KMS-11 (cell line): ENCODE measurements at regions not wholly inside any gene's neighbourhood (a gene's known extent, or its start where the extent isn't known, plus 50 kb on each side); places are given as distances from the start of the nearest gene placed in this dataset.
"Not testable (repeated sequence)": the region's sequence is repeated elsewhere in the genome, so short reads cannot be mapped to it uniquely, and the experiment has no call there.

ENCODE experiments used
- H2AFZ ChIP-seq: fragments of 200-600 bp; sonication (generic); 2 replicates; pipeline ENCODE4 v1.6.1; 2016; ENCODE audit warnings: antibody characterized with exemption, mixed run types, low read depth
- H3K27ac ChIP-seq: fragments of 200-600 bp; sonication (generic); 2 replicates; pipeline ENCODE4 v1.6.1; 2016; ENCODE audit warnings: mild to moderate bottlenecking, mixed run types
- H3K27me3 ChIP-seq: fragments of 200-600 bp; sonication (generic); 2 replicates; pipeline ENCODE4 v1.6.1; 2017; ENCODE audit warnings: mild to moderate bottlenecking, low read depth, mixed run types, moderate library complexity; ENCODE audit not compliant: insufficient read depth
- H3K36me3 ChIP-seq: fragments of 200-600 bp; sonication (generic); 2 replicates; pipeline ENCODE4 v1.6.1; 2017; ENCODE audit warnings: mild to moderate bottlenecking, mixed run types; ENCODE audit not compliant: insufficient read depth
- H3K4me1 ChIP-seq: fragments of 200-600 bp; sonication (generic); 2 replicates; pipeline ENCODE4 v1.6.1; 2016; ENCODE audit warnings: mild to moderate bottlenecking, low read depth, mixed run types; ENCODE audit not compliant: poor library complexity, severe bottlenecking
- H3K4me2 ChIP-seq: fragments of 200-600 bp; sonication (generic); 2 replicates; pipeline ENCODE4 v1.7.0; 2016; ENCODE audit warnings: mild to moderate bottlenecking, mixed run types
- H3K4me3 ChIP-seq: fragments of 200-600 bp; sonication (generic); IDR thresholded peaks from 2 replicates; pipeline ENCODE4 v1.6.1; 2017; ENCODE audit warnings: low read depth, low read length, mixed read lengths; ENCODE audit not compliant: insufficient read depth
- H3K79me2 ChIP-seq: fragments of 200-600 bp; sonication (generic); 2 replicates; pipeline ENCODE4 v1.6.1; 2016; ENCODE audit warnings: low read depth, mixed run types; ENCODE audit not compliant: insufficient read depth
- H3K9ac ChIP-seq: fragments of 200-600 bp; sonication (generic); 2 replicates; pipeline ENCODE4 v1.6.1; 2016; ENCODE audit warnings: mild to moderate bottlenecking, mixed run types
- H4K20me1 ChIP-seq: fragments of 200-600 bp; sonication (generic); 2 replicates; pipeline ENCODE4 v1.6.1; 2016; ENCODE audit warnings: mild to moderate bottlenecking, mixed run types; ENCODE audit not compliant: insufficient read depth
- CTCF ChIP-seq: fragments of 200-600 bp; sonication (generic); conservative IDR thresholded peaks from 2 replicates; pipeline ENCODE4 v1.6.1; 2017; ENCODE audit warnings: low read depth, mild to moderate bottlenecking, antibody characterized with exemption, low read length, moderate library complexity, mixed read lengths

- Histone ChIP-seq H3K79me2 (no peaks in the 10 kb centered on the region), H3K27ac (no peak overlapping the region), H3K4me1 (no peaks in the 10 kb centered on the region), H2AFZ (no peak overlapping the region), H3K9ac (no peak overlapping the region), H4K20me1 (no peaks in the 10 kb centered on the region), H3K36me3 (no peaks in the 10 kb centered on the region), H3K4me3 (no peak overlapping the region), H3K4me2 (no peak overlapping the region), H3K27me3 (no peaks in the 10 kb centered on the region)
- TF ChIP-seq CTCF: no peak
Measured at GRCh38 chrX:110915570-110915969, 120.0 kb upstream of the CHRDL1 start.

- Histone ChIP-seq H3K27ac (no peak overlapping the region), H4K20me1 (no peaks in the 10 kb centered on the region), H3K9ac (no peak overlapping the region), H2AFZ (no peak overlapping the region), H3K4me1 (no peaks in the 10 kb centered on the region), H3K27me3 (no peaks in the 10 kb centered on the region), H3K36me3 (no peaks in the 10 kb centered on the region), H3K4me2 (no peak overlapping the region), H3K4me3 (no peak overlapping the region), H3K79me2 (no peaks in the 10 kb centered on the region)
- TF ChIP-seq CTCF: no peak
Measured at GRCh38 chrX:110915111-110915510, 119.5 kb upstream of the CHRDL1 start.

- Histone ChIP-seq H2AFZ (no peak overlapping the region), H4K20me1 (no peaks in the 10 kb centered on the region), H3K4me1 (no peaks in the 10 kb centered on the region), H3K36me3 (no peaks in the 10 kb centered on the region), H3K27me3 (no peaks in the 10 kb centered on the region), H3K27ac (no peak overlapping the region), H3K9ac (no peak overlapping the region), H3K79me2 (no peaks in the 10 kb centered on the region), H3K4me2 (no peak overlapping the region), H3K4me3 (no peak overlapping the region)
- TF ChIP-seq CTCF: no peak
Measured at GRCh38 chrX:110914281-110914680, 118.7 kb upstream of the CHRDL1 start.

- not testable (repeated sequence) for H3K36me3 ChIP-seq, H3K4me3 ChIP-seq, H3K9ac ChIP-seq, H3K4me2 ChIP-seq, H4K20me1 ChIP-seq, H3K27ac ChIP-seq, H3K27me3 ChIP-seq, H3K4me1 ChIP-seq, H3K79me2 ChIP-seq, H2AFZ ChIP-seq
Measured at GRCh38 chrX:110904747-110905146, 109.1 kb upstream of the CHRDL1 start.

- no peak overlapping the region for H2AFZ ChIP-seq
- no peak overlapping the region for H3K4me2 ChIP-seq
- H3K4me3 ChIP-seq: no peak overlapping the region
- TF ChIP-seq CTCF: no peak
- no peaks in the 10 kb centered on the region for H3K36me3 ChIP-seq
- no peak overlapping the region for H3K9ac ChIP-seq
- no peaks in the 10 kb centered on the region for H3K27me3 ChIP-seq
- H3K79me2 ChIP-seq: no peaks in the 10 kb centered on the region
- no peaks in the 10 kb centered on the region for H4K20me1 ChIP-seq
- H3K4me1 ChIP-seq: no peaks in the 10 kb centered on the region
- no peak overlapping the region for H3K27ac ChIP-seq
Measured at GRCh38 chrX:110881971-110882370, 86.4 kb upstream of the CHRDL1 start.
